OCI-LY1 (cell line): ENCODE measurements at regions not wholly inside any gene's neighbourhood (a gene's known extent, or its start where the extent isn't known, plus 50 kb on each side); places are given as distances from the start of the nearest gene placed in this dataset.

Source experiments
- H2AFZ ChIP-seq: fragments of 200-600 bp; sonication (generic), shearing (Covaris generic); 2 replicates; pipeline ENCODE4 v1.6.0; 2014; ENCODE audit warnings: antibody characterized with exemption, mild to moderate bottlenecking, low read length
- H3F3A ChIP-seq: fragments of 200-600 bp; sonication (generic), shearing (Covaris generic); 2 replicates; pipeline ENCODE4 v1.6.0; 2014; ENCODE audit warnings: mild to moderate bottlenecking, antibody characterized with exemption, low read length, moderate library complexity; ENCODE audit not compliant: insufficient read depth
- H3K27ac ChIP-seq: fragments of 200-600 bp; sonication (generic); 2 replicates; pipeline ENCODE4 v1.5.1; 2014; ENCODE audit warnings: low read length, mixed run types, mild to moderate bottlenecking, low read depth; ENCODE audit not compliant: poor library complexity, severe bottlenecking
- H3K27me3 ChIP-seq: fragments of 200-600 bp; sonication (generic); 2 replicates; pipeline ENCODE4 v1.6.0; 2014; ENCODE audit warnings: antibody characterized with exemption, mild to moderate bottlenecking, low read length, moderate library complexity; ENCODE audit not compliant: insufficient read depth
- H3K36me3 ChIP-seq: fragments of 200-600 bp; sonication (generic); 2 replicates; pipeline ENCODE4 v1.6.1; 2014; ENCODE audit warnings: mild to moderate bottlenecking, antibody characterized with exemption, low read length, moderate library complexity, mixed read lengths; ENCODE audit not compliant: insufficient read depth
- H3K4me1 ChIP-seq: fragments of 200-600 bp; sonication (generic); 2 replicates; pipeline ENCODE4 v1.5.1; 2014; ENCODE audit warnings: mild to moderate bottlenecking, low read length, moderate library complexity; ENCODE audit not compliant: insufficient read depth, severe bottlenecking
- H3K4me2 ChIP-seq: fragments of 200-600 bp; sonication (generic), shearing (Covaris generic); 2 replicates; pipeline ENCODE4 v1.6.1; 2014; ENCODE audit warnings: low read length
- H3K4me3 ChIP-seq: fragments of 200-600 bp; sonication (generic); 2 replicates; pipeline ENCODE4 v1.5.1; 2014; ENCODE audit warnings: low read length, low read depth, mild to moderate bottlenecking, mixed read lengths; ENCODE audit not compliant: poor library complexity, severe bottlenecking
- H3K79me2 ChIP-seq: fragments of 200-600 bp; shearing (Covaris generic); 2 replicates; pipeline ENCODE4 v1.6.1; 2016; ENCODE audit warnings: mixed run types, low read length, mixed read lengths; ENCODE audit not compliant: insufficient read depth
- H3K9ac ChIP-seq: fragments of 200-600 bp; sonication (generic), shearing (Covaris generic); 2 replicates; pipeline ENCODE4 v1.6.1; 2014; ENCODE audit warnings: mild to moderate bottlenecking, low read length, mixed read lengths
- H3K9me2 ChIP-seq: fragments of 200-600 bp; sonication (generic), shearing (Covaris generic); 2 replicates; pipeline ENCODE4 v1.6.1; 2014; ENCODE audit warnings: low read depth, mild to moderate bottlenecking, low read length, mixed read lengths
- H3K9me3 ChIP-seq: fragments of 200-600 bp; shearing (Covaris generic); 2 replicates; pipeline ENCODE4 v1.6.1; 2014; ENCODE audit warnings: low read length, mixed read lengths
- H4K20me1 ChIP-seq: fragments of 200-600 bp; sonication (generic), shearing (Covaris generic); 2 replicates; pipeline ENCODE4 v1.6.0; 2016; ENCODE audit warnings: mild to moderate bottlenecking, low read length; ENCODE audit not compliant: insufficient read depth
- CTCF ChIP-seq: fragments of 200-600 bp; sonication (generic), shearing (Covaris generic); IDR thresholded peaks from 2 replicates; pipeline ENCODE4 v1.5.1; 2017; ENCODE audit warnings: mild to moderate bottlenecking, antibody characterized with exemption, low read length, moderate library complexity, mixed read lengths
- EZH2 ChIP-seq: fragments of 200-600 bp; sonication (generic), shearing (Covaris generic); IDR thresholded peaks from 2 replicates; pipeline ENCODE4 v1.8.0; 2017; ENCODE audit warnings: borderline replicate concordance, mixed run types, mild to moderate bottlenecking, antibody characterized with exemption, low read length, moderate library complexity, mixed read lengths

- Histone ChIP-seq H3K4me2 (no peak overlapping the region), H3K27ac (no peak overlapping the region), H2AFZ (no peak overlapping the region), H3K9me3 (no peaks in the 10 kb centered on the region), H3K4me3 (no peak overlapping the region), H4K20me1 (no peaks in the 10 kb centered on the region), H3K36me3 (no peaks in the 10 kb centered on the region), H3K9me2 (no peaks in the 10 kb centered on the region), H3K79me2 (no peaks in the 10 kb centered on the region), H3K27me3 (no peaks in the 10 kb centered on the region), H3K4me1 (no peaks in the 10 kb centered on the region), H3K9ac (no peak overlapping the region), H3F3A (no peaks in the 10 kb centered on the region)
- TF ChIP-seq CTCF: no peak
- no peak for TF ChIP-seq EZH2
These were observed 125.6 kb upstream of the SLCO6A1 start for GRCh38 chr5:102624405-102624804.

GRCh38 chr5:102625468-102625867 is 126.7 kb upstream of the SLCO6A1 start:
- no peak overlapping the region for H3K9ac ChIP-seq
- no peaks in the 10 kb centered on the region for H3K9me3 ChIP-seq
- H4K20me1 ChIP-seq: no peaks in the 10 kb centered on the region
- H3K4me2 ChIP-seq: no peak overlapping the region
- TF ChIP-seq CTCF: no peak
- TF ChIP-seq EZH2: no peak
- H2AFZ ChIP-seq: no peak overlapping the region
- H3K36me3 ChIP-seq: no peaks in the 10 kb centered on the region
- H3K4me3 ChIP-seq: no peak overlapping the region
- no peaks in the 10 kb centered on the region for H3F3A ChIP-seq
- no peaks in the 10 kb centered on the region for H3K27me3 ChIP-seq
- no peaks in the 10 kb centered on the region for H3K4me1 ChIP-seq
- no peaks in the 10 kb centered on the region for H3K79me2 ChIP-seq
- no peaks in the 10 kb centered on the region for H3K9me2 ChIP-seq
- no peak overlapping the region for H3K27ac ChIP-seq

GRCh38 chr5:102625928-102626327 is 127.1 kb upstream of the SLCO6A1 start:
- Histone ChIP-seq H3K27ac (no peak overlapping the region), H4K20me1 (no peaks in the 10 kb centered on the region), H3F3A (no peaks in the 10 kb centered on the region), H3K36me3 (no peaks in the 10 kb centered on the region), H3K4me2 (no peak overlapping the region), H3K4me1 (no peaks in the 10 kb centered on the region), H3K9me3 (no peaks in the 10 kb centered on the region), H3K27me3 (no peaks in the 10 kb centered on the region), H3K9me2 (no peaks in the 10 kb centered on the region), H2AFZ (no peak overlapping the region), H3K9ac (no peak overlapping the region), H3K79me2 (no peaks in the 10 kb centered on the region), H3K4me3 (no peak overlapping the region)
- TF ChIP-seq EZH2: no peak
- TF ChIP-seq CTCF: no peak
